ENCODE measurements at regions not wholly inside any gene's neighbourhood (a gene's known extent, or its start where the extent isn't known, plus 50 kb on each side); places are given as distances from the start of the nearest gene placed in this dataset.

DNA sequence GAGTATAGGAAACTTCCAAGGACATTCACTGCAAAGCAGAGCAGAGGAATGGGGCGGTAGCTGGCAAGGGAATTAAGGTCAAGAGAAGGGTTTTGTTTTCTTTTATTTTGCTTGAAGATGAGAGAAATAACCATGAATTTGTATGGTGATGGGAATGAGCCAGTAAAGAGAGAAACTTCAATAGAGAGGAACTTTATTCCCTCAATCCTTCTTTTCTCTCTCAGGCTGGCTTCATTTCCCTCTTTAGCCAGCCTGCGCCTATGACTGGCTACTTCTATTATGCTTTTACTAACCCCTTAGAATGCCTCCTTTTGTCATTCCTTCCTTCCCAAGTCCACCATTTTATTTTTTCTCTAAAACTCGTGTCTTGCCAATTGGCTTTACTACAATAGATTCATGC, 101.4 kb upstream of the CEP85L start:
- TF ChIP-seq CTCF (conservative IDR thresholded peaks at IDR 0.05; ENCODE audit: low read depth in 2 of 2) (no peak), EZH2 (IDR thresholded peaks at IDR 0.05; ENCODE audit: low read depth, unreplicated experiment) (no peak), POLR2AphosphoS5 (IDR thresholded peaks at IDR 0.05; ENCODE audit: low read depth) (no peak), EZH2phosphoT487 (IDR thresholded peaks at IDR 0.05; ENCODE audit: unreplicated experiment) (no peak), JUNB (IDR thresholded peaks at IDR 0.05; ENCODE audit: unreplicated experiment) (no peak), CREB1 (CRISPR knock-in tag; IDR thresholded peaks at IDR 0.05; ENCODE audit: low read depth) (no peak), ZNF331 (CRISPR knock-in tag; IDR thresholded peaks at IDR 0.05; ENCODE audit: low read depth) (no peak), ZNF114 (CRISPR knock-in tag; IDR thresholded peaks at IDR 0.05) (no peak)
- TF ChIP-seq, protein P1, sequence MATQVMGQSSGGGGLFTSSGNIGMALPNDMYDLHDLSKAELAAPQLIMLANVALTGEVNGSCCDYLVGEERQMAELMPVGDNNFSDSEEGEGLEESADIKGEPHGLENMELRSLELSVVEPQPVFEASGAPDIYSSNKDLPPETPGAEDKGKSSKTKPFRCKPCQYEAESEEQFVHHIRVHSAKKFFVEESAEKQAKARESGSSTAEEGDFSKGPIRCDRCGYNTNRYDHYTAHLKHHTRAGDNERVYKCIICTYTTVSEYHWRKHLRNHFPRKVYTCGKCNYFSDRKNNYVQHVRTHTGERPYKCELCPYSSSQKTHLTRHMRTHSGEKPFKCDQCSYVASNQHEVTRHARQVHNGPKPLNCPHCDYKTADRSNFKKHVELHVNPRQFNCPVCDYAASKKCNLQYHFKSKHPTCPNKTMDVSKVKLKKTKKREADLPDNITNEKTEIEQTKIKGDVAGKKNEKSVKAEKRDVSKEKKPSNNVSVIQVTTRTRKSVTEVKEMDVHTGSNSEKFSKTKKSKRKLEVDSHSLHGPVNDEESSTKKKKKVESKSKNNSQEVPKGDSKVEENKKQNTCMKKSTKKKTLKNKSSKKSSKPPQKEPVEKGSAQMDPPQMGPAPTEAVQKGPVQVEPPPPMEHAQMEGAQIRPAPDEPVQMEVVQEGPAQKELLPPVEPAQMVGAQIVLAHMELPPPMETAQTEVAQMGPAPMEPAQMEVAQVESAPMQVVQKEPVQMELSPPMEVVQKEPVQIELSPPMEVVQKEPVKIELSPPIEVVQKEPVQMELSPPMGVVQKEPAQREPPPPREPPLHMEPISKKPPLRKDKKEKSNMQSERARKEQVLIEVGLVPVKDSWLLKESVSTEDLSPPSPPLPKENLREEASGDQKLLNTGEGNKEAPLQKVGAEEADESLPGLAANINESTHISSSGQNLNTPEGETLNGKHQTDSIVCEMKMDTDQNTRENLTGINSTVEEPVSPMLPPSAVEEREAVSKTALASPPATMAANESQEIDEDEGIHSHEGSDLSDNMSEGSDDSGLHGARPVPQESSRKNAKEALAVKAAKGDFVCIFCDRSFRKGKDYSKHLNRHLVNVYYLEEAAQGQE (IDR thresholded peaks at IDR 0.05; ENCODE audit: unreplicated experiment) = no peak
- TF ChIP-seq, protein P2, sequence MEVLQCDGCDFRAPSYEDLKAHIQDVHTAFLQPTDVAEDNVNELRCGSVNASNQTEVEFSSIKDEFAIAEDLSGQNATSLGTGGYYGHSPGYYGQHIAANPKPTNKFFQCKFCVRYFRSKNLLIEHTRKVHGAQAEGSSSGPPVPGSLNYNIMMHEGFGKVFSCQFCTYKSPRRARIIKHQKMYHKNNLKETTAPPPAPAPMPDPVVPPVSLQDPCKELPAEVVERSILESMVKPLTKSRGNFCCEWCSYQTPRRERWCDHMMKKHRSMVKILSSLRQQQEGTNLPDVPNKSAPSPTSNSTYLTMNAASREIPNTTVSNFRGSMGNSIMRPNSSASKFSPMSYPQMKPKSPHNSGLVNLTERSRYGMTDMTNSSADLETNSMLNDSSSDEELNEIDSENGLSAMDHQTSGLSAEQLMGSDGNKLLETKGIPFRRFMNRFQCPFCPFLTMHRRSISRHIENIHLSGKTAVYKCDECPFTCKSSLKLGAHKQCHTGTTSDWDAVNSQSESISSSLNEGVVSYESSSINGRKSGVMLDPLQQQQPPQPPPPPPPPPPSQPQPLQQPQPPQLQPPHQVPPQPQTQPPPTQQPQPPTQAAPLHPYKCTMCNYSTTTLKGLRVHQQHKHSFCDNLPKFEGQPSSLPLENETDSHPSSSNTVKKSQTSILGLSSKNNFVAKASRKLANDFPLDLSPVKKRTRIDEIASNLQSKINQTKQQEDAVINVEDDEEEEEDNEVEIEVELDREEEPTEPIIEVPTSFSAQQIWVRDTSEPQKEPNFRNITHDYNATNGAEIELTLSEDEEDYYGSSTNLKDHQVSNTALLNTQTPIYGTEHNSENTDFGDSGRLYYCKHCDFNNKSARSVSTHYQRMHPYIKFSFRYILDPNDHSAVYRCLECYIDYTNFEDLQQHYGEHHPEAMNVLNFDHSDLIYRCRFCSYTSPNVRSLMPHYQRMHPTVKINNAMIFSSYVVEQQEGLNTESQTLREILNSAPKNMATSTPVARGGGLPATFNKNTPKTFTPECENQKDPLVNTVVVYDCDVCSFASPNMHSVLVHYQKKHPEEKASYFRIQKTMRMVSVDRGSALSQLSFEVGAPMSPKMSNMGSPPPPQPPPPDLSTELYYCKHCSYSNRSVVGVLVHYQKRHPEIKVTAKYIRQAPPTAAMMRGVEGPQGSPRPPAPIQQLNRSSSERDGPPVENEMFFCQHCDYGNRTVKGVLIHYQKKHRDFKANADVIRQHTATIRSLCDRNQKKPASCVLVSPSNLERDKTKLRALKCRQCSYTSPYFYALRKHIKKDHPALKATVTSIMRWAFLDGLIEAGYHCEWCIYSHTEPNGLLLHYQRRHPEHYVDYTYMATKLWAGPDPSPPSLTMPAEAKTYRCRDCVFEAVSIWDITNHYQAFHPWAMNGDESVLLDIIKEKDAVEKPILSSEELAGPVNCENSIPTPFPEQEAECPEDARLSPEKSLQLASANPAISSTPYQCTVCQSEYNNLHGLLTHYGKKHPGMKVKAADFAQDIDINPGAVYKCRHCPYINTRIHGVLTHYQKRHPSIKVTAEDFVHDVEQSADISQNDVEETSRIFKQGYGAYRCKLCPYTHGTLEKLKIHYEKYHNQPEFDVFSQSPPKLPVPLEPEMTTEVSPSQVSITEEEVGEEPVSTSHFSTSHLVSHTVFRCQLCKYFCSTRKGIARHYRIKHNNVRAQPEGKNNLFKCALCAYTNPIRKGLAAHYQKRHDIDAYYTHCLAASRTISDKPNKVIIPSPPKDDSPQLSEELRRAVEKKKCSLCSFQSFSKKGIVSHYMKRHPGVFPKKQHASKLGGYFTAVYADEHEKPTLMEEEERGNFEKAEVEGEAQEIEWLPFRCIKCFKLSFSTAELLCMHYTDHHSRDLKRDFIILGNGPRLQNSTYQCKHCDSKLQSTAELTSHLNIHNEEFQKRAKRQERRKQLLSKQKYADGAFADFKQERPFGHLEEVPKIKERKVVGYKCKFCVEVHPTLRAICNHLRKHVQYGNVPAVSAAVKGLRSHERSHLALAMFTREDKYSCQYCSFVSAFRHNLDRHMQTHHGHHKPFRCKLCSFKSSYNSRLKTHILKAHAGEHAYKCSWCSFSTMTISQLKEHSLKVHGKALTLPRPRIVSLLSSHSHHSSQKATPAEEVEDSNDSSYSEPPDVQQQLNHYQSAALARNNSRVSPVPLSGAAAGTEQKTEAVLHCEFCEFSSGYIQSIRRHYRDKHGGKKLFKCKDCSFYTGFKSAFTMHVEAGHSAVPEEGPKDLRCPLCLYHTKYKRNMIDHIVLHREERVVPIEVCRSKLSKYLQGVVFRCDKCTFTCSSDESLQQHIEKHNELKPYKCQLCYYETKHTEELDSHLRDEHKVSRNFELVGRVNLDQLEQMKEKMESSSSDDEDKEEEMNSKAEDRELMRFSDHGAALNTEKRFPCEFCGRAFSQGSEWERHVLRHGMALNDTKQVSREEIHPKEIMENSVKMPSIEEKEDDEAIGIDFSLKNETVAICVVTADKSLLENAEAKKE (CRISPR knock-in tag; IDR thresholded peaks at IDR 0.05) = no peak
- TF ChIP-seq, protein P3, sequence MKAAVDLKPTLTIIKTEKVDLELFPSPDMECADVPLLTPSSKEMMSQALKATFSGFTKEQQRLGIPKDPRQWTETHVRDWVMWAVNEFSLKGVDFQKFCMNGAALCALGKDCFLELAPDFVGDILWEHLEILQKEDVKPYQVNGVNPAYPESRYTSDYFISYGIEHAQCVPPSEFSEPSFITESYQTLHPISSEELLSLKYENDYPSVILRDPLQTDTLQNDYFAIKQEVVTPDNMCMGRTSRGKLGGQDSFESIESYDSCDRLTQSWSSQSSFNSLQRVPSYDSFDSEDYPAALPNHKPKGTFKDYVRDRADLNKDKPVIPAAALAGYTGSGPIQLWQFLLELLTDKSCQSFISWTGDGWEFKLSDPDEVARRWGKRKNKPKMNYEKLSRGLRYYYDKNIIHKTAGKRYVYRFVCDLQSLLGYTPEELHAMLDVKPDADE (IDR thresholded peaks at IDR 0.05) = no peak
